Activated naive CD4-positive, alpha-beta T cell treated with anti-CD3 and anti-CD28 coated beads, Interleukin-2, amount 50 U/mL, for 24 hours (primary cell): ENCODE measurements at regions not wholly inside any gene's neighbourhood (a gene's known extent, or its start where the extent isn't known, plus 50 kb on each side); places are given as distances from the start of the nearest gene placed in this dataset.
"Not testable (repeated sequence)": the region's sequence is repeated elsewhere in the genome, so short reads cannot be mapped to it uniquely, and the experiment has no call there.

ENCODE experiments used
- H3K27ac Mint-ChIP-seq: one replicate; pipeline ENCODE4 v1.8.0; 2021; ENCODE audit warnings: mild to moderate bottlenecking, mixed read lengths
- H3K27me3 Mint-ChIP-seq: one replicate; pipeline ENCODE4 v1.8.0; 2021; ENCODE audit warnings: mixed read lengths
- H3K36me3 Mint-ChIP-seq: one replicate; pipeline ENCODE4 v1.8.0; 2021; ENCODE audit warnings: mixed read lengths
- H3K4me1 Mint-ChIP-seq: one replicate; pipeline ENCODE4 v1.8.0; 2021; ENCODE audit warnings: mixed read lengths
- H3K4me3 Mint-ChIP-seq: one replicate; pipeline ENCODE4 v1.8.0; 2021; ENCODE audit warnings: mild to moderate bottlenecking, mixed read lengths
- H3K9me3 Mint-ChIP-seq: one replicate; pipeline ENCODE4 v1.8.0; 2021; ENCODE audit warnings: mixed read lengths

DNA sequence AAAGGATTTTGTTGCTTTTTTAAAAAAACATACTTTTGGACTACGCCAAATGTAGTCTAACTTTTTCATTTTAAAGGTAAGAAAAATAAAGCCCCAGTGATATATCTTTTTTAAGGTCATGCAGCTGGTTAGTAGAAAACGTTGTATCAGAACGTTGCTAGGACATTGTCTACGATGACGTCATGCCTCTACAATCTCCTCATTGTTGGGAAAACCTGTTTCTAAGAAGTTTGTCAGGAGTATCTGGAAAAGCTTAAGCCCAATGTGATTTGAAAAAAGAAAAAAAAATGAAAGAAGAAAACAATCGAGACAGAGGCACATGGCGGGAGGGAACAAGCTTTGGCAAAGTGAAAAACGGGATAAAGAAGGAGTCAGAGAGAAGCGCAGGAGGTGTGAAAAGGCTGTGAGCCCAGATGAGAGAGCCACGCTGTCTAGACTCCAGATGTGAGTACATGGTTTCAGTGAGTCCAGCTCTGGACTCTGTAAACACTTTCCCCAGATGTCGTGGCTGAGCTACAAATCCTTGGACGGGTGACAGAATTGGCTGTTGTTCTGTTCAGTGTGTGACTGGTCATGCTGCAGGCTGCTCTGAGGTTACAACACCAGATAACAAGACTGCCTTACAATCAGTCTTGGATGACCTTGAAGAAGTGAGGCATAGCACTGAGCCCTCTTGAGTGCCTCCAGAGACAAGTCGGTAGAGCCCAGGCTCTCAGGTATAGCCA lies 656.7 kb upstream of the ID4 start:
- Mint-ChIP-seq H3K27me3 (no peaks in the 10 kb centered on the region), H3K36me3 (no peaks in the 10 kb centered on the region), H3K4me3 (no peak overlapping the region), H3K27ac (no peak overlapping the region), H3K4me1 (no peaks in the 10 kb centered on the region), H3K9me3 (peaks cover 15% of the 10 kb centered on the region)

- H3K9me3 Mint-ChIP-seq: peaks cover 15% of the 10 kb centered on the region
- H3K27ac Mint-ChIP-seq: no peak overlapping the region
- no peaks in the 10 kb centered on the region for H3K4me1 Mint-ChIP-seq
Measured at GRCh38 chr6:19181211-19181610, 656.0 kb upstream of the ID4 start.

GRCh38 chr6:19193624-19194023 lies 643.5 kb upstream of the ID4 start:
- Mint-ChIP-seq H3K9me3 (peaks cover 18% of the 10 kb centered on the region), H3K27ac (no peak overlapping the region), H3K4me1 (no peaks in the 10 kb centered on the region), H3K4me3 (no peak overlapping the region), H3K27me3 (no peaks in the 10 kb centered on the region), H3K36me3 (no peaks in the 10 kb centered on the region)

More at GRCh38 chr6:19181211-19181610, 656.0 kb upstream of the ID4 start:
- H3K27me3 Mint-ChIP-seq: no peaks in the 10 kb centered on the region
- no peak overlapping the region for H3K4me3 Mint-ChIP-seq
- H3K36me3 Mint-ChIP-seq: no peaks in the 10 kb centered on the region

DNA sequence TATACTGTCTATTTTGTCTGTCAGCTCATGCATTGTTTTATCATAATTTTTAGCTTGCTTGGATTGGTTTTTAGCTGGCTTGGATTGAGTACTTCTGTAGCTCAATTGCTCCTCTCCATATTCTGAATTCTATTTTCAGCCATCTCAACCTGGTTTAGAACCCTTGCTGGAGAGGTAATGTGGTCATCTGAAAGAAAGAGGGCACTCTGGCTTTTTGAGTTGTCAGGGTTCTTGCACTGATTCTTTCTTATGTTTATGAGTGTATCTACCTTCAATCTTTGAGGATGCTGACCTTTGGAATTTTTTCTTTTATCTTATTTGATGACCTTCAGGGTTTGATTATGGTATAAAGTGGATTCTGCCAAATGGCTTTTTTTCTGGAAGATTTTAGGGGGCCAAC lies 632.7 kb upstream of the ID4 start:
- Mint-ChIP-seq H3K4me1 (no peaks in the 10 kb centered on the region), H3K4me3 (no peak overlapping the region), H3K36me3 (no peaks in the 10 kb centered on the region), H3K9me3 (peaks cover 4% of the 10 kb centered on the region), H3K27me3 (no peaks in the 10 kb centered on the region), H3K27ac (no peak overlapping the region)

DNA sequence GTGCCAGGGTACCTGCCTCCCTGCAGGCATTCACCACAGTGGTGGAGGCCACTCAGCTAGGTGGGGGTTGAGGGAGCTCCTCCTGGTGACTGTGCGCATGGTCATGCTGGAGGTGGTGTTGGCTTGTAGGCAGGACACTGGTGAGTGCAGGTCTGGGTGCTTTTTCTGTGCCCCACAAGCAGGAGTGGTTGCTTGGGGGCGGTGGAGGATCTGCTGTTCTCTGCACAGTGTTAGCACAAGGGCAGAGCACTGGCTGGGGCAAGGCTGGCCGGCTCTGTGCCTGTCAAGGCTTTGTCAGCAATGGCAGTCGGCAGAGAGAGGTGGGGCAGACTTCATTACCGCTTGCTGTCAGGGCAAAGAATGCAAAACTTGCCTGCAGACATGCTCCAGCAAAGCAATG lies 632.1 kb upstream of the ID4 start:
- Mint-ChIP-seq H3K9me3 (peaks cover 4% of the 10 kb centered on the region), H3K4me1 (no peaks in the 10 kb centered on the region), H3K27ac (no peak overlapping the region), H3K36me3 (no peaks in the 10 kb centered on the region), H3K27me3 (no peaks in the 10 kb centered on the region), H3K4me3 (no peak overlapping the region)

DNA sequence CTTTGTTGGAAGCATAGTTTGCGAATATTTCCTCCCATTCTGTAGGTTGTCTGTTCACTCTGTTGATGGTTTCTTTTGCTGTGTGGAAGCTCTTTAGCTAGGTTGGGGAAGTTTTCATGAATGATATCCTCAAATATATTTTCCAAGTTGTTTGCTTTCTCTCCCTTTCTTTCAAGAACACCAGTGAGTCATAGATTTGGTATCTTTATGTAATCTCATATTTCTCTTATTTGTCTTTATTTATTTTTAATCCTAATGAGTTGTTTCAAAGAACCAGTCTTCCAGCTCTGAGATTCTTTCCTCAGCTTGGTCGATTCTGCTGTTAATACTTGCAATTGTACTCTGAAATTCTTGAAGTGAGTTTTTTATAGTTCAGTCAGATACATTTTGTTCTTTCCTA lies 628.0 kb upstream of the ID4 start:
- H3K9me3 Mint-ChIP-seq: no peaks in the 10 kb centered on the region
- H3K4me1 Mint-ChIP-seq: no peaks in the 10 kb centered on the region
- no peaks in the 10 kb centered on the region for H3K36me3 Mint-ChIP-seq
- H3K4me3 Mint-ChIP-seq: no peak overlapping the region
- no peaks in the 10 kb centered on the region for H3K27me3 Mint-ChIP-seq
- H3K27ac Mint-ChIP-seq: no peak overlapping the region

DNA sequence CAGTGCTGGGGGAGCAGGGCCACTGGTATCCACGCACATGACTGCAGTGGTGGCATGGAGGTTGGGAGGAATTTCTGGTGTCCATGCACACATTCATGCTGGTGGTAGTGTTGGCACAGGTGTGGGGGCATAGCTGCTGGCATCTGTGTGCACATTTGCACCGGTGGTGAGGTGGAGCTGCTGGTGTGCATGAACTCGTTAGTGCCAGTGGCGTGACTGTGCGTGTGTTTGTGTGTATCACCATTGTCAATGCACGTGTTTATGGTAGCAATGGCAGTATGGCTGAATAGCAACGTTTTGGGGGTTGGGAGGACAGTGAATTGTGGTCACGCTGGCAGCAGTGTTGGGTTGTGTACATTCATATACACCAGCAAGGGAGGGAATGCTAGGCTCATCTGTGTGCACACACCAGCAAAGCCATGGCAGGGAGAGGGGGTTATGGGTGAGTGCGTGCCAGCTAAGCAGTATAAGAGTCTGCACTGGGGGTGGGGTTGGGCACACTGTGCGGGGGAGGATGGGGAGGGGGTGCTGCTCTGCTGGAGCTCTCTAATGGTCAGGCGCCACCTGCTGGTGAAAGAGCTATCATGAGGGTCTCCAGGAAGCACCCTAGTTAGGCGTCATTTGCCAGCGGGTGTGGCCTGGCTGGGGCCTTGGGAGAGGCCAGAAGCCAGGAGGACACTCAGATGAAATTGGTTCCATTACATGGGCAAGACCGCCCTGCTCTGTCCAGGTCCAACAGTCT lies 626.1 kb upstream of the ID4 start:
- H3K27ac Mint-ChIP-seq: no peak overlapping the region
- no peaks in the 10 kb centered on the region for H3K27me3 Mint-ChIP-seq
- no peaks in the 10 kb centered on the region for H3K36me3 Mint-ChIP-seq
- no peaks in the 10 kb centered on the region for H3K9me3 Mint-ChIP-seq
- H3K4me3 Mint-ChIP-seq: no peak overlapping the region
- H3K4me1 Mint-ChIP-seq: no peaks in the 10 kb centered on the region

DNA sequence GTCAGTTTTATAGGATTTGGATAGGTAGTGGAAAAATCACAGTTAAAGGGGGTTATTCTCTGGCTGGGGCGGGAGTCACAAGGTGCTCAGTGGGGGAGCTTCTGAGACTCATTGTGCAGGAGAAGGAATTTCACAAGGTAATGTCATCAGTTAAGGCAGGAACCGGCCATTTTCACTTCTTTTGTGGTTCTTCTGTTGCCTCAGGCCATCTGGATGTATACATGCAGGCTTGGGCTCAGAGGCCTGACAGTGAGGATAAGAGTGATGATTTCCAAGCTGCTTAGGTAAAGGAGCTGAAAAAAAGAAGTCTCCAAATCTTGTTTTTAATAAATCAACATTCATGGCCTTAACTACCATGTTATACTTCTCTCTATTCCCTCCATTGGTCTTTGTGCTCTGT lies 622.9 kb upstream of the ID4 start:
- no peaks in the 10 kb centered on the region for H3K36me3 Mint-ChIP-seq
- H3K4me3 Mint-ChIP-seq: no peak overlapping the region
- H3K27ac Mint-ChIP-seq: no peak overlapping the region
- H3K27me3 Mint-ChIP-seq: no peaks in the 10 kb centered on the region
- no peaks in the 10 kb centered on the region for H3K4me1 Mint-ChIP-seq
- H3K9me3 Mint-ChIP-seq: no peaks in the 10 kb centered on the region

DNA sequence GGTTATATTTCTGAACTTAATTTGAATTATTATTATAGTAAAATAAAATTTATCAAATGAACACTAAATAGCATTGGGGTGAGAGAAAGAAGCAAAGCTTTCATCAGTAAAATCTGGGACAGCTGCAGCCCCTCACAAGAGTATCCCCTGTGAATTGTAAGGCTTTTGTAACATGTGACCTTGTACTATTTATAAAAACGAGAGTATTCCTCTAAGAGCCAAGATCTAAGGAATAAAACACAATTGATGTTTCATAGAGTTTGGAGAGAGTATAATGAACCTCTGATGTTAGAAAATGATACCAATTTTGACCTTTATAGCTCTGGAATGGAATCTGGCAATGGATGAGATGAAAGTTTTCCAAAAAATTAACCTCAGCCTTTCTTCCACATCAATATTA lies 617.2 kb upstream of the ID4 start:
- H3K4me3 Mint-ChIP-seq: no peak overlapping the region
- no peaks in the 10 kb centered on the region for H3K9me3 Mint-ChIP-seq
- H3K4me1 Mint-ChIP-seq: no peaks in the 10 kb centered on the region
- no peaks in the 10 kb centered on the region for H3K27me3 Mint-ChIP-seq
- H3K27ac Mint-ChIP-seq: no peak overlapping the region
- no peaks in the 10 kb centered on the region for H3K36me3 Mint-ChIP-seq

GRCh38 chr6:19231878-19232561 lies 605.1 kb upstream of the ID4 start:
- Mint-ChIP-seq H3K27me3 (no peaks in the 10 kb centered on the region), H3K27ac (no peak overlapping the region), H3K4me1 (no peaks in the 10 kb centered on the region), H3K4me3 (no peak overlapping the region), H3K36me3 (no peaks in the 10 kb centered on the region), H3K9me3 (peaks cover 4% of the 10 kb centered on the region)

DNA sequence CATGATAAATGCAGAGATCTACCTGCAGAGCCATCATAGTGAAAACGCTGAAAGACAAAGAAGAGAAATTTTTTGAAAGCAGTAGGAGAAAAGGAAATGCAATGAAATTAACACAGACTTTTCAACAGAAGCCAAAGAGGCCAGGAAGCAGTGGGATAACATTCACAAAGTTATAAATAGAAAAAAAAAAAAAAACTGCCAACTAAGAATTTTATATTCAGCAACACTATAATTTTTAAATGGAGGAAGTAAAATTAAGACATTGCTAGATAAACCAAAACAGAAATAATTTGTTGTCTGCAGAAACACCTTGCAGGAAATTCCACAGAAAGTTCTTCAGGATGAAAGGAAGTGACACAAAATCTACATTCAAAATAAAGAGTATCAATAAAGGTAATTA lies 591.5 kb upstream of the ID4 start:
- H3K36me3 Mint-ChIP-seq: no peaks in the 10 kb centered on the region

GRCh38 chr6:19247181-19247580 lies 590.0 kb upstream of the ID4 start:
- peaks cover 15% of the 10 kb centered on the region for H3K9me3 Mint-ChIP-seq

More for the DNA sequence above, 591.5 kb upstream of the ID4 start:
- Mint-ChIP-seq H3K27ac (no peak overlapping the region), H3K9me3 (peaks cover 15% of the 10 kb centered on the region), H3K4me1 (no peaks in the 10 kb centered on the region), H3K4me3 (no peak overlapping the region), H3K27me3 (no peaks in the 10 kb centered on the region)

GRCh38 chr6:19256123-19256522 lies 581.0 kb upstream of the ID4 start:
- not testable (repeated sequence) for H3K4me1 Mint-ChIP-seq, H3K36me3 Mint-ChIP-seq, H3K4me3 Mint-ChIP-seq, H3K27me3 Mint-ChIP-seq, H3K27ac Mint-ChIP-seq
- H3K9me3 Mint-ChIP-seq: peaks cover 16% of the 10 kb centered on the region

More at GRCh38 chr6:19247181-19247580, 590.0 kb upstream of the ID4 start:
- H3K4me1 Mint-ChIP-seq, H3K27me3 Mint-ChIP-seq, H3K36me3 Mint-ChIP-seq, H3K27ac Mint-ChIP-seq, H3K4me3 Mint-ChIP-seq: not testable (repeated sequence)

- no peaks in the 10 kb centered on the region for H3K27me3 Mint-ChIP-seq
- H3K4me1 Mint-ChIP-seq: no peaks in the 10 kb centered on the region
- no peaks in the 10 kb centered on the region for H3K36me3 Mint-ChIP-seq
- H3K9me3 Mint-ChIP-seq: peaks cover 13% of the 10 kb centered on the region
- H3K4me3 Mint-ChIP-seq: no peak overlapping the region
- no peak overlapping the region for H3K27ac Mint-ChIP-seq
Measured at GRCh38 chr6:19261642-19262041, 575.5 kb upstream of the ID4 start.

DNA sequence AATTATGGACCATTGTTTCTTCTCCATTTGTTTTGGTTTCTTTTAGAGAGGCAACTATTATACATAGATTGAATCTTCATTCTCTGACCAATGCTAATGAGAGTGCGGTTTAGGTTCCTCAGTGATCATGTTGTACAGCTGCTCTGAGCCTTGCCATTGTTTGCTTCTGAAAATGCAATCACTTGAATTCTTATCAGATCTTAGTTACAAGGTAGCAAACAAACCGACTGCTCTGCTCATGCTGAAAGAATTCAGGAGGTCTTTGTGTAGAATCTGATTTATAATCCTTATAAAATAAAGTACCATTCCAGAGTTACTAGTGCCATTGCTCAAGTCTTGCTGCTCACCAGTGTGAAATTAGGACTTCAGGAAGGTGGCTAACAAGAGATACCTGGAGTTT lies 569.1 kb upstream of the ID4 start:
- Mint-ChIP-seq H3K9me3 (peaks cover 12% of the 10 kb centered on the region), H3K36me3 (no peaks in the 10 kb centered on the region), H3K27ac (no peak overlapping the region), H3K4me1 (no peaks in the 10 kb centered on the region), H3K4me3 (no peak overlapping the region), H3K27me3 (no peaks in the 10 kb centered on the region)

GRCh38 chr6:19268718-19269117 lies 568.5 kb upstream of the ID4 start:
- no peak overlapping the region for H3K27ac Mint-ChIP-seq
- H3K9me3 Mint-ChIP-seq: peaks cover 12% of the 10 kb centered on the region
- no peaks in the 10 kb centered on the region for H3K4me1 Mint-ChIP-seq
- H3K4me3 Mint-ChIP-seq: no peak overlapping the region
- no peaks in the 10 kb centered on the region for H3K36me3 Mint-ChIP-seq
- H3K27me3 Mint-ChIP-seq: no peaks in the 10 kb centered on the region
